HG02970 (cell line): ENCODE measurements at regions not wholly inside any gene's neighbourhood (a gene's known extent, or its start where the extent isn't known, plus 50 kb on each side); places are given as distances from the start of the nearest gene placed in this dataset.

Experiments
- ATAC-seq: cut with Tn5 transposase; IDR thresholded peaks from one replicate; pipeline ENCODE4 v1.9.1; 2021; ENCODE audit warnings: mild to moderate bottlenecking, moderate library complexity, moderate number of reproducible peaks; ENCODE audit not compliant: unreplicated experiment, low FRiP score

GRCh38 chr16:80150978-80151721 is 389.6 kb upstream of the DYNLRB2 start:
- ATAC-seq, result no peak

GRCh38 chr16:80148826-80149225 is 392.0 kb upstream of the DYNLRB2 start:
- ATAC-seq, result no peak

- ATAC-seq, result no peak
Observed at GRCh38 chr16:80147026-80147655, 393.7 kb upstream of the DYNLRB2 start.

GRCh38 chr16:80144191-80144590 is 396.6 kb upstream of the DYNLRB2 start:
- ATAC-seq, result peak; percentile 87

GRCh38 chr16:80142940-80143339 is 397.9 kb upstream of the DYNLRB2 start:
- no peak for ATAC-seq

GRCh38 chr16:80142281-80142680 is 398.5 kb upstream of the DYNLRB2 start:
- ATAC-seq, result no peak

GRCh38 chr16:80129791-80130190 is 411.0 kb upstream of the DYNLRB2 start:
- ATAC-seq, result no peak

- ATAC-seq, result no peak
Observed at GRCh38 chr16:80125677-80126076, 415.1 kb upstream of the DYNLRB2 start.

GRCh38 chr16:80123189-80123588 is 417.6 kb upstream of the DYNLRB2 start:
- ATAC-seq, result no peak

GRCh38 chr16:80122115-80122514 is 418.7 kb upstream of the DYNLRB2 start:
- no peak for ATAC-seq

- ATAC-seq, result no peak
Observed at GRCh38 chr16:80121522-80121909, 419.3 kb upstream of the DYNLRB2 start.

- ATAC-seq, result no peak
Observed at GRCh38 chr16:80120899-80121521, 419.8 kb upstream of the DYNLRB2 start.

- ATAC-seq, result no peak
Observed at GRCh38 chr16:80117556-80118130, 423.1 kb upstream of the DYNLRB2 start.

GRCh38 chr16:80116711-80117110 is 424.1 kb upstream of the DYNLRB2 start:
- ATAC-seq, result no peak

- no peak for ATAC-seq
Observed at GRCh38 chr16:80114699-80115098, 426.1 kb upstream of the DYNLRB2 start.

GRCh38 chr16:80113873-80114574 is 426.8 kb upstream of the DYNLRB2 start:
- ATAC-seq, result no peak

- no peak for ATAC-seq
Observed at GRCh38 chr16:80109581-80109980, 431.2 kb upstream of the DYNLRB2 start.

- ATAC-seq, result no peak
Observed at GRCh38 chr16:80107900-80108299, 432.9 kb upstream of the DYNLRB2 start.

GRCh38 chr16:80105751-80106150 is 435.0 kb upstream of the DYNLRB2 start:
- ATAC-seq, result no peak

- ATAC-seq, result no peak
Observed at GRCh38 chr16:80105160-80105559, 435.6 kb upstream of the DYNLRB2 start.

GRCh38 chr16:80104401-80104800 is 436.4 kb upstream of the DYNLRB2 start:
- ATAC-seq, result no peak
